ENCODE measurements at regions not wholly inside any gene's neighbourhood (a gene's known extent, or its start where the extent isn't known, plus 50 kb on each side); places are given as distances from the start of the nearest gene placed in this dataset.

DNA sequence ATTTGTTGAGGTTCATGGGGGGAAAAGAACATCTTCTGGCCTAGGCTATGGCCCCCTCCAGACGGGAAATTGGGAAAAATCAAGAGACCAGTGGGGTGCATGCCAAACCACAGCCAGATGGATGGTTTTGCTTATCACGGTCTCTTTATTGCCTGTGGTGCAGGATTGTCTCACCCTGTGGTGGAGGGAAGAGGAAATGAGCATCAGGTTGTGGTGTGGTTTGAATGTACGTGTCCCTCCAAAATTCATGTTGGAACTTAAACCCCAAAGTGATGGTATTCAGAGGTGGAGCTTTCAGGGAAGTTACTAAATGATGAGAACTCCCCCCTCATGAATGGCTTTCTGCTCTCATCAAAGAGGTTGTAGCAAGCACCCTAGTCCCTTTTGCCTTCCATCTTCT, 525.7 kb downstream of the NPHP4 start:
- TF ChIP-seq POLR2A (IDR thresholded peaks at IDR 0.05) (no peak), EP300 (IDR thresholded peaks at IDR 0.05) (no peak)
- TF ChIP-seq, protein P1, sequence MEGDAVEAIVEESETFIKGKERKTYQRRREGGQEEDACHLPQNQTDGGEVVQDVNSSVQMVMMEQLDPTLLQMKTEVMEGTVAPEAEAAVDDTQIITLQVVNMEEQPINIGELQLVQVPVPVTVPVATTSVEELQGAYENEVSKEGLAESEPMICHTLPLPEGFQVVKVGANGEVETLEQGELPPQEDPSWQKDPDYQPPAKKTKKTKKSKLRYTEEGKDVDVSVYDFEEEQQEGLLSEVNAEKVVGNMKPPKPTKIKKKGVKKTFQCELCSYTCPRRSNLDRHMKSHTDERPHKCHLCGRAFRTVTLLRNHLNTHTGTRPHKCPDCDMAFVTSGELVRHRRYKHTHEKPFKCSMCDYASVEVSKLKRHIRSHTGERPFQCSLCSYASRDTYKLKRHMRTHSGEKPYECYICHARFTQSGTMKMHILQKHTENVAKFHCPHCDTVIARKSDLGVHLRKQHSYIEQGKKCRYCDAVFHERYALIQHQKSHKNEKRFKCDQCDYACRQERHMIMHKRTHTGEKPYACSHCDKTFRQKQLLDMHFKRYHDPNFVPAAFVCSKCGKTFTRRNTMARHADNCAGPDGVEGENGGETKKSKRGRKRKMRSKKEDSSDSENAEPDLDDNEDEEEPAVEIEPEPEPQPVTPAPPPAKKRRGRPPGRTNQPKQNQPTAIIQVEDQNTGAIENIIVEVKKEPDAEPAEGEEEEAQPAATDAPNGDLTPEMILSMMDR (IDR thresholded peaks at IDR 0.05) = no peak
